ENCODE measurements at regions not wholly inside any gene's neighbourhood (a gene's known extent, or its start where the extent isn't known, plus 50 kb on each side); places are given as distances from the start of the nearest gene placed in this dataset.

GRCh38 chr6:27132532-27133280 is 114.8 kb upstream of the PRSS16 start (continued):
- TF ChIP-seq ZNF839 (CRISPR knock-in tag; IDR thresholded peaks at IDR 0.05; ENCODE audit: borderline replicate concordance) (no peak), THYN1 (CRISPR knock-in tag; IDR thresholded peaks at IDR 0.05; ENCODE audit: borderline replicate concordance, low read depth) (no peak), POGK (CRISPR knock-in tag; conservative IDR thresholded peaks at IDR 0.05) (0 out of 2 replicates have a peak, but pooled peaks have one; percentile 24), ZNF17 (CRISPR knock-in tag; IDR thresholded peaks at IDR 0.05) (no peak), ZNF768 (CRISPR knock-in tag; IDR thresholded peaks at IDR 0.05) (peak; percentile 61; the same call in 1 of the 2 replicates), ZNF431 (CRISPR knock-in tag; IDR thresholded peaks at IDR 0.05; ENCODE audit: borderline replicate concordance, low read depth) (0 out of 2 replicates have a peak, but pooled peaks have one; percentile 17), U2AF1 (optimal IDR thresholded peaks at IDR 0.05; ENCODE audit: low read depth, low read length) (peak; percentile 70), SMAD3 (CRISPR knock-in tag; IDR thresholded peaks at IDR 0.05) (0 out of 2 replicates have a peak, but pooled peaks have one; percentile 20), NONO (IDR thresholded peaks at IDR 0.05) (no peak), NONO (CRISPR knock-in tag; conservative IDR thresholded peaks at IDR 0.05) (no peak), SOX13 (IDR thresholded peaks at IDR 0.05) (no peak), SOX13 (CRISPR knock-in tag; conservative IDR thresholded peaks at IDR 0.05 in 1 of 2, IDR thresholded peaks at IDR 0.05 in 1 of 2) (no peak), JUN (CRISPR knock-in tag; IDR thresholded peaks at IDR 0.05) (no peak), SP140L (CRISPR knock-in tag; IDR thresholded peaks at IDR 0.05; ENCODE audit: borderline replicate concordance) (no peak), MED1 (CRISPR knock-in tag; IDR thresholded peaks at IDR 0.05) (peak; percentile 63), ZNF550 (CRISPR knock-in tag; IDR thresholded peaks at IDR 0.05; ENCODE audit: borderline replicate concordance) (no peak), AKAP8 (CRISPR knock-in tag; IDR thresholded peaks at IDR 0.05) (no peak), ZNF605 (CRISPR knock-in tag; IDR thresholded peaks at IDR 0.05) (no peak), ZNF775 (CRISPR knock-in tag; IDR thresholded peaks at IDR 0.05; ENCODE audit: borderline replicate concordance) (no peak), ZEB1 (IDR thresholded peaks at IDR 0.05; ENCODE audit: insufficient replicate concordance, low read depth) (no peak), EZH2 (conservative IDR thresholded peaks at IDR 0.05; ENCODE audit: low read depth, low read length) (no peak)

All from HepG2 (cell line).